PC-9 (cell line): ENCODE measurements at regions not wholly inside any gene's neighbourhood (a gene's known extent, or its start where the extent isn't known, plus 50 kb on each side); places are given as distances from the start of the nearest gene placed in this dataset.

Experiments used
- EZH2 ChIP-seq: fragments of 200-600 bp; sonication (generic); IDR thresholded peaks from 2 replicates; pipeline ENCODE4 v1.8.0; 2017; ENCODE audit warnings: antibody characterized with exemption, low read depth
- TF ChIP-seq, protein P1 (sequence below): fragments of 200-600 bp; sonication (generic); conservative IDR thresholded peaks from 2 replicates; pipeline ENCODE4 v1.6.1; 2017; ENCODE audit warnings: mixed run types, antibody characterized with exemption, mild to moderate bottlenecking, moderate library complexity

DNA sequence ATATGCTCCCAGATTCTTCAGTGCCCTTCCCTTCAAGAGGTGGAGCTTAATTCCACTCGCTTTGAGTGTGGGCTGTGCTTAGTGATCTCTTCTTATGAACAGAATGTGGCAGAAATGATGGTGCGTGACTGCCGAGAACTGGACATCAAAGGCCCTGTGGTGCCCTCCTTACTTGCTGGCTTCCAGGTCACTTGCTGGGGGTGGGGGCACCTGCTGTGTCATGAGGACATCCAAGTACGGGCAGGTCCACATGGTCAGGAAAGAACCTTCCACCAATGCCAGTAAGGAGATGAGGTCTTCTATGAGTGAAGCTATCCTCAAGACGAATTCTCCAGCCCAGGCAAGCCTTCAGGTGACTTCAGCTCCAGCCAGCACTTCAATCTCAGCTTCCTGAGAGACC is 95.8 kb downstream of the FAM53A start:
- TF ChIP-seq, protein P1, sequence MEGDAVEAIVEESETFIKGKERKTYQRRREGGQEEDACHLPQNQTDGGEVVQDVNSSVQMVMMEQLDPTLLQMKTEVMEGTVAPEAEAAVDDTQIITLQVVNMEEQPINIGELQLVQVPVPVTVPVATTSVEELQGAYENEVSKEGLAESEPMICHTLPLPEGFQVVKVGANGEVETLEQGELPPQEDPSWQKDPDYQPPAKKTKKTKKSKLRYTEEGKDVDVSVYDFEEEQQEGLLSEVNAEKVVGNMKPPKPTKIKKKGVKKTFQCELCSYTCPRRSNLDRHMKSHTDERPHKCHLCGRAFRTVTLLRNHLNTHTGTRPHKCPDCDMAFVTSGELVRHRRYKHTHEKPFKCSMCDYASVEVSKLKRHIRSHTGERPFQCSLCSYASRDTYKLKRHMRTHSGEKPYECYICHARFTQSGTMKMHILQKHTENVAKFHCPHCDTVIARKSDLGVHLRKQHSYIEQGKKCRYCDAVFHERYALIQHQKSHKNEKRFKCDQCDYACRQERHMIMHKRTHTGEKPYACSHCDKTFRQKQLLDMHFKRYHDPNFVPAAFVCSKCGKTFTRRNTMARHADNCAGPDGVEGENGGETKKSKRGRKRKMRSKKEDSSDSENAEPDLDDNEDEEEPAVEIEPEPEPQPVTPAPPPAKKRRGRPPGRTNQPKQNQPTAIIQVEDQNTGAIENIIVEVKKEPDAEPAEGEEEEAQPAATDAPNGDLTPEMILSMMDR = no peak
- TF ChIP-seq EZH2 = no peak
